Vagina (tissue), 2 donors: ENCODE measurements at regions not wholly inside any gene's neighbourhood (a gene's known extent, or its start where the extent isn't known, plus 50 kb on each side); places are given as distances from the start of the nearest gene placed in this dataset.

Experiments
- POLR2A ChIP-seq, 2 donors: fragments of 450-650 bp; IDR thresholded peaks; one replicate each; pipeline ENCODE4 v1.6.1; 2017; ENCODE audit warnings: antibody characterized with exemption in 2 of 2, mild to moderate bottlenecking in 2 of 2, moderate library complexity in 2 of 2
- POLR2AphosphoS5 ChIP-seq, 2 donors: sonication (generic); formaldehyde crosslinking; IDR thresholded peaks; one replicate each; pipeline ENCODE4 v1.9.0; 2017; ENCODE audit warnings: antibody characterized with exemption in 2 of 2, mild to moderate bottlenecking in 2 of 2, low read depth in 1 of 2; ENCODE audit not compliant: insufficient read depth in 1 of 2
- TF ChIP-seq, protein P1 (sequence below), 3 experiments: fragments of 450-650 bp in 2 of 3; fragments of 200-600 bp in 1 of 3; sonication (generic) in 1 of 3; IDR thresholded peaks; one replicate each; pipeline ENCODE4 v1.5.1; 2017 to 2019; ENCODE audit warnings: antibody characterized with exemption in 3 of 3, mild to moderate bottlenecking in 2 of 3, moderate library complexity in 2 of 3

- TF ChIP-seq, protein P1, sequence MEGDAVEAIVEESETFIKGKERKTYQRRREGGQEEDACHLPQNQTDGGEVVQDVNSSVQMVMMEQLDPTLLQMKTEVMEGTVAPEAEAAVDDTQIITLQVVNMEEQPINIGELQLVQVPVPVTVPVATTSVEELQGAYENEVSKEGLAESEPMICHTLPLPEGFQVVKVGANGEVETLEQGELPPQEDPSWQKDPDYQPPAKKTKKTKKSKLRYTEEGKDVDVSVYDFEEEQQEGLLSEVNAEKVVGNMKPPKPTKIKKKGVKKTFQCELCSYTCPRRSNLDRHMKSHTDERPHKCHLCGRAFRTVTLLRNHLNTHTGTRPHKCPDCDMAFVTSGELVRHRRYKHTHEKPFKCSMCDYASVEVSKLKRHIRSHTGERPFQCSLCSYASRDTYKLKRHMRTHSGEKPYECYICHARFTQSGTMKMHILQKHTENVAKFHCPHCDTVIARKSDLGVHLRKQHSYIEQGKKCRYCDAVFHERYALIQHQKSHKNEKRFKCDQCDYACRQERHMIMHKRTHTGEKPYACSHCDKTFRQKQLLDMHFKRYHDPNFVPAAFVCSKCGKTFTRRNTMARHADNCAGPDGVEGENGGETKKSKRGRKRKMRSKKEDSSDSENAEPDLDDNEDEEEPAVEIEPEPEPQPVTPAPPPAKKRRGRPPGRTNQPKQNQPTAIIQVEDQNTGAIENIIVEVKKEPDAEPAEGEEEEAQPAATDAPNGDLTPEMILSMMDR (IDR thresholded peaks at IDR 0.05): no peak
- TF ChIP-seq POLR2A (IDR thresholded peaks at IDR 0.05) (no peak), POLR2AphosphoS5 (IDR thresholded peaks at IDR 0.05; ENCODE audit: insufficient read depth in 1 of 2, low read depth in 1 of 2) (no peak)
These were observed 1089.3 kb downstream of the SLC16A7 start for GRCh38 chr12:60684988-60685655.
